CD4-positive, alpha-beta T cell treated with Interleukin-15 for 4 hours (primary cell): ENCODE measurements at regions not wholly inside any gene's neighbourhood (a gene's known extent, or its start where the extent isn't known, plus 50 kb on each side); places are given as distances from the start of the nearest gene placed in this dataset.
"Not testable (repeated sequence)": the region's sequence is repeated elsewhere in the genome, so short reads cannot be mapped to it uniquely, and the experiment has no call there.

Experiments
- DNase-seq: peaks from one replicate; pipeline ENCODE4 v3.0.0-alpha.2; 2020; ENCODE audit warnings: low spot score

DNA sequence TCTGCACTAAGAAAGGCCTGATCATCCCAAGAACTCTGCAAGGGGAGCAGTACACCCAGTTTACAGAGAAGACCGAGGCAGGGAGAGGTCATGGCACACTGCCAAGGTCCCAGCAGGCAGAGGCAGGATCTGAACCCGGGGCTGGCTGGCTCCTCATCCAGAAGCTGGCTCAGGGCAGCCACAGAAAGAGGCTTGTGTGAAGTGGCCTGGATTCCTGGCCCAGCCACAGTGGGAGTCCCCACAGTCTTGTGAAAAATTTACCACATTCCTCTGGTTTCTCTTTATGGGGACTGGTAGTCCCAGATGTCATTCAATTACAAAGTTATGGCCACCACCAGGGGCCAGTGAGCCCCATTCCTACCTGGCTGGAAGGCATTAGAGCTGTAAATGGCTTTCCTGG lies 440.5 kb downstream of the MIAT start:
- DNase-seq: no peak

DNA sequence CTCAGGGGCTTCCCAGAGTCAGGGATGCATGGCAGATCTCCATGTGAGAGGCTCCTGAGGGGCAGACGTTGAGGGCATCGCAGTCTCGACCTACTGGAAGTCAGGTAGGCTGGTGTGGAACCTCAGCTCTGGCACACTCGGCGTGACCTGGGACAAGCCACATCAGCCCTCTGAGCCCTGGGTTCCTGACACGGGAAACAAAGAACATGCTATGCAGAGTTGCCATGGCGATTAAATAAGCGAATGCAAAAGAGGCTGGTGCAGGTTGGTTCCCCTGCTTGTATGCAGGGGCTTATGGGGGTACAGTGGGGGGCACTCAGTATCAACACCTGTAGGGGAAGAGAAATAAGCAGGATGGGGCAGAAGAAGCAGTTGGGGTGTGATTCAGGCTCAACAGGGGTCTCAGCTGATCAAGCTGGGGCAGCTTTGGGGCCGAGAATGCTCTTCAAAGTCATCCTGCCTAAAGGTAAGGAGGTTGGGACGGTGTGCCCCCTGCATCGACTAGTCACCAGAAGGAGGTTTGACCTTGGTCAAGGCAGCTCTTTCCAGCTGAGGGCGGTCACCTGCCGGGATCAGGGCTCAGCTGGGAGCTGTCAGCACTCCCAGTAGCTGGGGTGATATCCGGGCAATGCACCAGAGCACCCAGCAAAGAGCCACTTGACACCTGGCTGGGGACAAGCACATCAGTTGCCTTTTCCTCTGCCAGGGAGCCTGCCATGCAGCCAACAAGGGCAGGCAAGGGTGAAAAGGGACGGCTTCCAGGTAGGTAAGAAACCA lies 442.7 kb downstream of the MIAT start:
- DNase-seq: no peak

DNA sequence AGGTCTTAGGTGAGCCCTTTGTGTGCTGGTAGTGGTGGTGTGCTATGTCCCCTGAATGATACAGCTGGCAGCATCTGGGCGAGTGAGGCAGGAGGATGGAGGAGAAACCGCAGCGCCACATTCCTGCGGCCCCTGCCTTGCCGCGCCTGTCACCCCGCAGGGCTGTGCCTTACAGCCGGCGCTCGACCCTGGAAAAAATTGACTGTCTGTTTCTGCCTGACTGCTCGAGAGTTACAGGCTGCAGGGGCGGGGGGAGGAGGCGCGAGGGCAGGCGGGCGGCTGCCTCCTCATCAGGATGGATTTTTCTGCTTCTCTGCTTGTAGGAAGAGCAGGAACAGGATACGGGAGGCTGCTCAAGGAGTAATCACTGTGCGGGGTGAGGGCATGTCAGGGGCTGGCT lies 443.4 kb downstream of the MIAT start:
- DNase-seq: no peak

DNA sequence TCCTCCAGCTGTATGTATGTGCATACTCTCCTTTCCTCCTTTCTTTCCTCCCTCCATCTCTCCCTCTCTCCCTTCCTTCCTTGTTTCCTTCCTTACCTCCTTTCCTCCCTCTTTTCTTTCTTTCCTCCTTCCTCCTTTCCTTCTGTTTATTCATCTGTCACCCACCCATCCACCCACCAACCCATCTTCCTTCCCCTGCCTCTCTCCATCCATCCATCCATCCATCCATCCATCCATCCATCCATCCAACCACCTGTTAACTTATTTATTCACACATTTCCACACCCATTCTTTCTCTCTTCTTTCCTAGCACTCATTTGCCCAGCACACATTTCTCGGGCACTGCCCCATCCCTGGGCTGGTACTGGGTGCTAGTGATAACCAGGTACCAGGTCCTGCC lies 443.9 kb downstream of the MIAT start:
- DNase-seq: no peak

DNA sequence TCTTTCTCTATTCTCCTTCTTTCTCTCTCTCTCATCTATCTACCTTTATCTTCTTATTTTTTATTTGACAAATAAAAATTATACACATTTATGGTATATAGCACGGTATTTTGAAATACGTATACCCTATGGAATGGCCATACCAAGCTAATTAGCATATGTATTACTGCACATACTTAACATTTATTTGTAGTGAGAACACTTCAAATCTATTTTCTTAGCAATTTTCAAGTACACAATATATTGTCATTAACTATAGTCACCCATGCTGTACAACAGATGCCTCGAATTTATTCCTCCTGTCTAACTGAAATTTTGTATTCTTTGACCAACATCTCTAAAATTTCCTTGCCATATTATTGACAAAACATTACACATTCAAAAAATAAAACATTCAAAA lies 447.1 kb downstream of the MIAT start:
- DNase-seq: no peak

DNA sequence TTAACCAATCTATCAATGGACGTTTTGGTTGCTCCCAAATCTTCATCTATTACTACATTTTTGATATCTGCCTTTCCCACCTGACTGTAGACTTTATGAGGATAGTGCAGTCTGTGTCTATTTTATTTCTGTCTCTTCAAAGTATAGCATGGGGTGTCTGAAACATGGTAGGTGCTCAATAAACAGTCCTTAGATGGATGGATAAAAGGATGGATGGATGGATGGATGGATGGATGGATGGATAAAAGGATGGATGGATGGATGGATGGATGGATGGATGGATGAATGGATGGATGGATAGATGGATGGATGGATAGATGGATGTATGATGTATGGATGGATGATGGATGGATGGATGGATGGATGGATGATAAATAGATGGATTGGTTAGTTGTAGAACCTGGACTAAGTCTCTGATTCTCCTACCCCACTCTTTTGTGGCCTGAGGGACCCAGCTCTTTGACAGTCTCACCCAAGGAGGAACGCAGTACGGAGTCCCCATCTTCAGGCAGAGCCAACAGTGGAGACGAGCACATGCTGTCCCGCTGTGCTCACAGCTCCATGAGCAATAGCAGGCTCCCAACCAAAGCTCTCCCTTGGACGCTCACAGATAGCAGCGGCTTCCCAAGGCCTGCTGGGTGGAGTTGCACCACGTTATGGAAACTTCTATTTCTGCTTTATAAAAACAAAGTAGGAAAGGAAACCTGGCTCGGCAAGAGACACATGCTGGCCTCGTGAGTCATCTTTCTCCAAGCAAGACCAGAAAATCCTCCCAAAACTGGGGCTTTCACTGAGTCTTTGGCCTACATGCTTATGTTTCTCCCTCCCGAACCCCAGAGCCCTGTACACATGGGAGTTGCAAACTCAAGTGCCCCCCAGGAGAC lies 448.0 kb downstream of the MIAT start:
- no peak for DNase-seq

DNA sequence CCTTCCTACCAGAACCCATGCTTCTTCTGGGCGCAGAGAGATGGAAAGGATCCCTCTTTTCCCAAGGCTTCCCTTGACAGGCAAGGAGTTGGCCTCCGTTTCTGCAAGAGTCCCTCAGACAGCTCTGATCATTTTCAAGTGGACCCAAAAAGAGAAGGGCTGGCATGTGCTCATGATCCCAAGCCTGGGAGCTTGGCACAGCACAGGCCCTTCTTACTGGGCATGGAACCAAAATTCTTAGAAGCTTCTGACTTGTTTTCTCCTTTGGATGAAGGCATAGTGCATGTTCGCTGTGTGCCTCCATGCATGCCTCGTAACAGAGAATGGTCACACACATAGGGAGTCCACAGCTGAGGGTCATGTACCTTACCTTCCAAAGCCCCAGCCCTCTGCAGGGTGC lies 449.6 kb downstream of the MIAT start:
- no peak for DNase-seq

DNA sequence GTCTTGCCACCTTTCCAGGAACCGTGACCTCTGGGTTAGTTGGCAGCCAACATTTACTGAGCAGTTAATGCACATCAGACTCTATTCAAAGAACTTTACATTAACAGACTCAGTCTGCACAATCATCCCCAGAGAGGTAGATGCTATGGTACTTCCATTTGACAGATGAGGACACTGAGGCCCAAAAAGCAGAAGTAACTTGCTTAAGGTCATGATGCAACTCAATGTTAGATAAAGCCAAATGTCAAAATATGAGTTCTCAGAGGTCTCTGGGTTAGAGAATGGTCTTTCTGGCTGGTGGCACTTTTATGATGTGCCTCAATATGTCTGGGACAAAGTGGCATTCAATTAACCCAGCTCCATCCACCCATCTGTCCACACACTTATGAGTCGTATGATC lies 450.0 kb downstream of the MIAT start:
- DNase-seq: no peak

DNA sequence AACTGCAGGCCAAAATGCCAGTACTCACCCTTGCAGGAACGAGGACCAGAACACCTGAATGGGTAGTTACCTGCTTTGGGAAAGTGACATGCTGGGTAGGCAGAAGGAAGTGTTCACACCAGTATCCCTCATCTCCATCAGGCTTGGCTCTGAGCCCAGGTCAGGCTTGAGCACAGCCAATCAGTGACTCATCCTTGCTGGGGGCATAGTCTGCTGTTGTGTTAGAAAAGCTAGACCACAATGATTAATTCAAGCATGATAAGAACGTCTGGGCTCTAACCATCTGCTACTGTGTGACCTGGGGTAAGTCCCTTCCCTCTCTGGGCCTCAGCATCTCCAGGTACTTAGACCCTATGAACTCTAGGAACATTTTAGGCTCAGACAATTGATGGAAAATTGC lies 450.4 kb downstream of the MIAT start:
- no peak for DNase-seq

DNA sequence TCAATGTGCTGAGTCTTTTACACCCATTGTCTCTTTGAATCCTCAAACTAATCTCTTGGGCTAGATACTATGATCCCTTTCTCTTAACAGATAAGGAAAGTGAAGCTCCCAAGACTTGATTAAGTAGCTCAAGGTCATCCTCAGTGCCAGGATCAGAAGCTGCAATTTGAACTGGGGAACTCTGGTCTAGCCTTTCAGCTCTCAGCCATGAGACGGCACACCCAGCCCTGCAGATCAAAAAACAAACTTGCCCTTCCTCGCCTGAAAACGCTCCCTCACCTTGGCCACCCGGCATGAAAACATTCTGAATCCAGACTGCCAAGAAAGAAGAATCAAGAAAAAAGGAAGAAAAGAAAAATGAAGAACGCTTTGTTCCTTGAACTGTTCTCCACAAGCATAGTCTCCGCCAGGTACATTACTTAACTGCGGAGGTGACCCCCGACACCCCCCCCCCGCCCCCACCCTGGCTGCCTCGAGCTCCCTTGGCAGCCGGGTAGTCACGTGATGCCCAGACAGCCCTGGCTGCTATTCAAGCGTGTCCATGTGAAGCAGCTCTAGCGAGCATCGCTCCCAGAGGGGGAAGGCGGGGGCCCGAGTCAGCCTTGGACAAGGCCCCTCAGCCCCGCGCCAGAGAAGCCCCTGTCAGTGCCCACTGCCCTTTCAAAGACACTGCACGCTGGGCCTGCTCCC lies 451.2 kb downstream of the MIAT start:
- DNase-seq: no peak

DNA sequence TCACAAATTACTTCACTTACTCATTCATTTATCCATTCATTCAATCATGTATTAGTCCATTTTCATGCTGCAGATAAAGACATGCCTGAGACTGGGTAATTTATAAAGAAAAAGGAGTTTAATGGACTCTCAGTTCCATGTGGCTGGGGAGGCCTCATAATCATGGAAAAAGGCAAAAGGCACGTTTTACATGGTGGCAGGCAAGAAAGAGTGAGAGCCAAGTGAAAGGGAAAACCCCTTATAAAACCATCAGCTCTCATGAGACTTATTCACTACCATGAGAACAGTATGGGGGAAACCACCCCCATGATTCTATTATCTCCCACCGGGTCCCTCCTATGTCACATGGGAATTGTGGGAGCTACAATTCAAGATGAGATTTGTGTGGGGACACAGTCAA lies 452.0 kb downstream of the MIAT start:
- not testable (repeated sequence) for DNase-seq

DNA sequence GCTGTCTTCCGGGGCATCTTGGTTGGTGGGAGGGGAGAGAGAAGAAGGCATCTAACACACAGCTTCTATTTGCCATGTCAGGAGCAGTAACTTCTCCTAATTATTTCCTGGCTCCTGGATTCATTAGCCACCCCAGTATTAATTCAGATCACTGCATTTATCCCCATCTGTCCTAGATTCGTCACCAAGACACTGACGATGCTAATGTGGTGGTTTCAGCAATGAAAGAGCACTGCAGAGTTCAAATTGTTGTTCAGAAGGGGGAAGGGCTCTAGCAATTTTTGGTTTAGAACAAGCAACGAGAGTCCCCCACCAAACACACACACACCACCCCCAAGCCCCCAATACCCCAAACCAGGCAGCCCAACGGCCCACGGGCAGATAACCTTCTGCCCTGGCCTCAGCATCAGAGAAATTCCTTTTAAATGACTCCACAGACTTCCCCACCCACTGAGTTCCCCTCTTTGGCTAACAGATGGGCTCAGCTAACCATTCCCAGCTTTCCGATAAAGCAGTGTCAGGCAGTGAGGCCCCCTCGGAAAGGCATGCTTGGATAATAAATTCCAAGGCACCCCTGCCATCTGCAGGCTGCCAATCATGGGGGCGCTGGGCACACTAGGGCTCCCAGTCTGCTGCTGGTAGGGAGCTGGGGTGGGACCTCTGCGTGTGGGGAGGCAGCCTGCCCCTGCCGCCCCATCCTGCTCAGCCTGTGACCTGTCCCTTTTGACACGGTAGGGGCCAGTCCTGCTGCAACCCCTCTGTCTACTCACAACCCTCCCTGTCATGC lies 453.5 kb downstream of the MIAT start:
- no peak for DNase-seq

DNA sequence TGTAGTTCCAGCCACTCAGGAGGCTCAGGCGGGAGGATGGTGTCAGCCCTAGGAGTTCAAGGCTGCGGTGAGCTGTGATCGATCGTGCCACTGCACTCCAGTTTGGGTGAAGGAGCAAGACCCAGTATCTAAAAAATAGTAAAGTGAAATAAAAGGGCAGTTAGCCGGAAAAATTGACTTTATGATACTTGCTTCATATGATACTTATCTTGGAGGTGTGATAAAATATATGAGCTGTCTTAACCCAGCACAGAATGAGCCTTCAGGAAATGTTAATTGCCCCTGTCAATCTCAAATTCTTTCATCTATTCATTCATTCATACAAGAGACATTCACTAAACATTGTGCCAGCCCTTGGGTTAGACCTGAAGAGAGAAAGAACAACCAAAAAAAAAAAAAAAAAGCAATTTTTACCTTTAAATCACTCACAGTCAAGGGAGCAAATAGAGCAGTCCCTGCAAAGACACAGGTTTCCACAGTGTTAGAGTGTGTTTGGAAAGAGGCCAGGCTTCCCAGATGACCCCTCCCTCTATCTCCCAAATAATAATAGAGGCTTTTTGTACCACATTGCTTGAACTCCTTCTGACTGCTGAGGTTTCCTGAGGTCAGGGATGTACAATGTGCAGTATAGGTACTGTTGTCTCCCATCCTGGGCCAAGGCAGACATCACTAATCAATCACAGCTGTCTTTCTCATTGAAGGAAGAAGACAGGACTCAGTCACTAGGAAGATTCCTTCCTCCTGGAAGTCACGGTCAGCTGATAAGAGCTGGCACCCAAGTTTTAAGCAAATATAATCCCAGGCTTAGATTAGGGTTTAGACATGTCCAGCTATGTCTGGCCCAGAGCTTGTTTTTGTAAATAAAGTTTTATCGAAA lies 454.6 kb downstream of the MIAT start:
- DNase-seq: no peak

DNA sequence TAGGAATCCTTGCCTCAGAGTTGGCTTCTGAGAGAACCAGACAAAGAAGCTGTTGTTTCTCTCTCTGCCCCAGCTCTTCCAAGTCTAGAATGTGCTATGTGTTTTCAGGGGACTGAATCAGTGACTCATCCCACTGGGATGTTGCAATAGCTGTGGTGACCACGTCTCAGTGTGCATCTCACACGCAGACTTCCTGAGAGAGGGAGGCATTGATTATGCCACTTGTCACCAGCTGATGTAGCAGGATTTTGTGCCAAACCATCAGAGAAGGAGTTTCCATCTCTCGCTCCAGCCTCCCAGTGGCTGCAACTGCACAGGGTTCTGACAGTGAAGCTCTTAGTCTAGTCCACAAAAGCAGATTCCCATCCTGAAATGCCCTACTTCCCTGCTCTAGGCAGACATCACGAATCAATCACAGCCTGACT lies 455.8 kb downstream of the MIAT start:
- no peak for DNase-seq

DNA sequence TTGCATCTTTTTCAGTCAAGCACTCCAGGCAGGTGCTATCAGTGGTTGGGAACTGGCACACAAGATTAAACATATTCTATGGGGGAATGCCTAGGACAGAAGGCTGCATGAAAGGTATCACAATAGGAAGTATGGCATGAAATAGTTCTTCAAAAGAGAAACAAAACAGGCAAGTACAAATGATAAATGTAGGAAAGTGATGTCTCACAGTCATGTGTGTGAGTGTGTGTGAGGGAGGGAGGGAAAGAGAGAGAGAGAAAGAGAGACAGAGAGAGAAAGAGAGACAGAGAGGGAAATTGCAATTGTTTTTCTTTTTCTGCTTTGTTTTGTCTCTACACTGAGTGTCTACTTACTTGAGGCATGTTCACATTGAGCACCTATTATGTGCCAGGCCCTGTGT lies 456.3 kb downstream of the MIAT start:
- DNase-seq: no peak

DNA sequence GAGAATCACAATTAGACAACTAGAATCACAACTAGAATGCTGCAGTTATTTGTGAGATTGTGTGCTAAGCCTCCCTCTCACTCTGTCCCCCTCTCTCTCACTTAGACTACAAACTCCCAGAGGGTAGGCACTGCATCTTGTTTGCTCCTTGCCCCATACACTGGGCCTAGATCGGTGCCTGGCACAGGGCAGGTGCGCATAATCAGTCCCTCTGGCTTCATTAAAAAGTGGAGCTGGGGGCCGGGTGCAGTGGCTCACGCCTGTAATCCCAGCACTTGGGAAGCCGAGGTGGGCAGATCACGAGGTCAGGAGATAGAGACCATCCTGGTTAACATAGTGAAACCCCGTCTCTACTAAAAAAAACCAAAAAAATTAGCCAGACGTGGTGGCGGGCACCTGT lies 456.8 kb downstream of the MIAT start:
- DNase-seq: no peak

DNA sequence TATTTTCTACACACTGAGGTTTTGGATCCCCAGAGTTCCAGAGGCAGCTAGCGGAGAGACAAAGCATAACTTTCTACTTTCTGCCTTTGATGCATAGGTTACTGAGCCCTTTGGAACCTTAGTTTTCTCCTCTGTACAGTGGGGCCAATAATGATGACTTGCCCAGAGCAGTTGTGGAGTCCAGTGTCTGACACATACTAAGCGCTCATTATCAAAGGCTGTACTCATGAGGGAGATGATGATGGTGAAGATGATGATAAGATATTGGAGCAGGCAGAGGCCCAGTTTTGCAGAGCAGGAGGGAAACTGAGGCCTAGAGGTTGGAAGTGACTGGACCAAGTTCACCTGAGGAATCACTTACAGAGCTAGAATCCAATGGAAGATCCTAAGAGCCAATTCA lies 458.0 kb downstream of the MIAT start:
- DNase-seq: no peak

DNA sequence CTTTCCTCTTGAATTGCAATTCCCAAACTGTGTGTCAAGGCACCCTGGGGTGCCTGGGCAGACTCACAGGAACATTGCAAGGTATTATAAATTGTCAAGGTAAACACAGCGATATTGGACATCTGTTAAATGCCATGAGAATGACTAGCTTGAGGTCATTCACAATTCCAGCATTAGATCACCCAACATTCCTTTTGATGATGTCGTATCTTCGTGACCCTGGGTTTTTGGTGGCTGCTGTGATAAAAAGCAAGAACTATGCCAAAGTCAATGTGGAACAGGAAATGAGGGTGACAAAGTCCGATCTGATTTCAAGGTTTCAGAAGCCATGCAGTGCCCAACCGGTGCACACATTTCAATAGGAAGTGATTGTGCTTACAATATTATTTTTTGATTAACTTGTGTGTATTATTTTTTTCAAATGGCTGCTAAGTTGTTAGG lies 458.4 kb downstream of the MIAT start:
- no peak for DNase-seq

DNA sequence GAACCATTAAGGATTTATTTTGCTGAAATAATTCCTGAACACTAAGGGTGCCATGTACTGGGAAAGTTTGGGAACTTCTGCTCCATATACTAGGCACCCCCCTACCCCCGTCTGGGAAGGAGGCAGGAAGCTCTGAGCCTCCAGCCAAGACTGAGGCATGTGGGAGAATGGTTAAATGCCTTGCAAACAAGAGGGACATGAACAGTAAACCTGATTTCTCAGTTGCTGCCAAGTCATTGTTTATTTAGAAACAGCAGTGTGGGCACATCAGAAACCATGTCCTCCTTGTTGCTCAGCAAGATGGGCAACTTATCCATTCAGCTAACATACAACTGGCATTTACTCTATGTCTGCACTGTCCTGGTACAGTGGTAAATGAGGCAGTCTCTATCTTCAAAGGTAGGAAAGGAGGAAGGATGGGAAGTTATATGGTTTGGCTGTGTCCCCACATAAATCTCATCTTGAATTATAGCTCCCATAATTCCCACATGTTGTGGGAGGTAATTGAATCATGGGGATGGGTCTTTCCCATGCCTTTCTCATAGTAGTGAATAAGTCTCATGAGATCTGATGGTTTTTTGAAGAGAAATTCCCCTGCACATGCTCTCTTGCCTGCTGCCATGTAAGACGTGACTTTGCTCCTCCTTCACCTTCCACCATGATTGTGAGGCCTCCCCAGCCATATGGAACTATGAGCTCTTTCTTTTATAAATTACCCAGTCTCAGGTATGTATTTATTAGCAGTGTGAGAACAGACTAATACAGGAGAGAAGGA lies 459.1 kb downstream of the MIAT start:
- DNase-seq: no peak

DNA sequence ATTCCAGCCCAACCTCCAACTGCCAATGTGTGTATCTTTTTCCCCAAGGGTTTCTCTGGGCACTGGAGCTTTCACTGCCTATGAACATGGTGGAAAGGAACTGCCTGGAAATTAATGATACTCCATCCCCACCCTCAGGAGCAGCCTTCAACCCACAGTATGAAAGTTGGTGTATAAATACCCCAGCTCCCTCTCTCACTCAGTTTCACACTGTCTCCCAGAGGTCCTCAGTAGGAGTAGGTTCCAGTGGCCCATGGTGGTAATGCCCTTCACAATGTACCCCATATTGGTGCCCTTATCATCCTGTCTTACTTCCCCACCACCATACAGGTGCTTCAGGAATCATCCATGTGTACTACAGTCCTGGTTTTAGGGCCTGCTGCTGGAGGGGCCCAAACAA lies 462.6 kb downstream of the MIAT start:
- DNase-seq: no peak
